A172 (cell line): ENCODE measurements at regions not wholly inside any gene's neighbourhood (a gene's known extent, or its start where the extent isn't known, plus 50 kb on each side); places are given as distances from the start of the nearest gene placed in this dataset.
"Not testable (repeated sequence)": the region's sequence is repeated elsewhere in the genome, so short reads cannot be mapped to it uniquely, and the experiment has no call there.

Experiments
- DNase-seq: peaks from one replicate; pipeline ENCODE4 v3.0.0-alpha.2; 2015; ENCODE audit warnings: low spot score

GRCh38 chr2:58376592-58376991 is 135.5 kb upstream of the FANCL start:
- peak; percentile 3 for DNase-seq

GRCh38 chr2:58369594-58369993 is 128.5 kb upstream of the FANCL start:
- no peak for DNase-seq

GRCh38 chr2:58364098-58364497 is 123.0 kb upstream of the FANCL start:
- no peak for DNase-seq

GRCh38 chr2:58358026-58358425 is 116.9 kb upstream of the FANCL start:
- no peak for DNase-seq

GRCh38 chr2:58357521-58357920 is 116.4 kb upstream of the FANCL start:
- DNase-seq: no peak

- no peak for DNase-seq
Measured at GRCh38 chr2:58354230-58354629, 113.1 kb upstream of the FANCL start.

GRCh38 chr2:58350484-58350883 is 109.4 kb upstream of the FANCL start:
- no peak for DNase-seq

- no peak for DNase-seq
Measured at GRCh38 chr2:58347810-58348209, 106.7 kb upstream of the FANCL start.

GRCh38 chr2:58341047-58341446 is 99.9 kb upstream of the FANCL start:
- DNase-seq: no peak

- no peak for DNase-seq
Measured at GRCh38 chr2:58339548-58340243, 98.6 kb upstream of the FANCL start.

- DNase-seq: no peak
Measured at GRCh38 chr2:58336416-58336815, 95.3 kb upstream of the FANCL start.

GRCh38 chr2:58334414-58334813 is 93.3 kb upstream of the FANCL start:
- no peak for DNase-seq

GRCh38 chr2:58325296-58325895 is 84.3 kb upstream of the FANCL start:
- DNase-seq: not testable (repeated sequence)

- DNase-seq: no peak
Measured at GRCh38 chr2:58319481-58319880, 78.4 kb upstream of the FANCL start.

GRCh38 chr2:58318949-58319348 is 77.8 kb upstream of the FANCL start:
- not testable (repeated sequence) for DNase-seq

- DNase-seq: no peak
Measured at GRCh38 chr2:58313926-58314325, 72.8 kb upstream of the FANCL start.

- DNase-seq: no peak
Measured at GRCh38 chr2:58308435-58308834, 67.3 kb upstream of the FANCL start.

GRCh38 chr2:58304843-58305242 is 63.7 kb upstream of the FANCL start:
- DNase-seq: no peak

- no peak for DNase-seq
Measured at GRCh38 chr2:58299123-58299522, 58.0 kb upstream of the FANCL start.

- no peak for DNase-seq
Measured at GRCh38 chr2:58293056-58293455, 51.9 kb upstream of the FANCL start.

- no peak for DNase-seq
Measured at GRCh38 chr2:58291726-58292438, 50.8 kb upstream of the FANCL start.
